ENCODE measurements at regions not wholly inside any gene's neighbourhood (a gene's known extent, or its start where the extent isn't known, plus 50 kb on each side); places are given as distances from the start of the nearest gene placed in this dataset.

- peaks cover 0 to 12% (median 10%) of the 10 kb centered on the region in 4 donors for H3K4me1 ChIP-seq
- TF ChIP-seq, protein P1, sequence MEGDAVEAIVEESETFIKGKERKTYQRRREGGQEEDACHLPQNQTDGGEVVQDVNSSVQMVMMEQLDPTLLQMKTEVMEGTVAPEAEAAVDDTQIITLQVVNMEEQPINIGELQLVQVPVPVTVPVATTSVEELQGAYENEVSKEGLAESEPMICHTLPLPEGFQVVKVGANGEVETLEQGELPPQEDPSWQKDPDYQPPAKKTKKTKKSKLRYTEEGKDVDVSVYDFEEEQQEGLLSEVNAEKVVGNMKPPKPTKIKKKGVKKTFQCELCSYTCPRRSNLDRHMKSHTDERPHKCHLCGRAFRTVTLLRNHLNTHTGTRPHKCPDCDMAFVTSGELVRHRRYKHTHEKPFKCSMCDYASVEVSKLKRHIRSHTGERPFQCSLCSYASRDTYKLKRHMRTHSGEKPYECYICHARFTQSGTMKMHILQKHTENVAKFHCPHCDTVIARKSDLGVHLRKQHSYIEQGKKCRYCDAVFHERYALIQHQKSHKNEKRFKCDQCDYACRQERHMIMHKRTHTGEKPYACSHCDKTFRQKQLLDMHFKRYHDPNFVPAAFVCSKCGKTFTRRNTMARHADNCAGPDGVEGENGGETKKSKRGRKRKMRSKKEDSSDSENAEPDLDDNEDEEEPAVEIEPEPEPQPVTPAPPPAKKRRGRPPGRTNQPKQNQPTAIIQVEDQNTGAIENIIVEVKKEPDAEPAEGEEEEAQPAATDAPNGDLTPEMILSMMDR (IDR thresholded peaks at IDR 0.05) = no peak
- TF ChIP-seq EP300 (IDR thresholded peaks at IDR 0.05) (no peak), POLR2AphosphoS5 (IDR thresholded peaks at IDR 0.05) (no peak), POLR2A (IDR thresholded peaks at IDR 0.05; ENCODE audit: low read depth) (no peak)
- no peak overlapping the region for H3K27ac ChIP-seq (replicated peaks in 1 of 4)
- no peaks in the 10 kb centered on the region for H3K27me3 ChIP-seq
- WGBS = 95% methylated on average over 1 of the region's 1 CpG
- no peaks in the 10 kb centered on the region for H3K36me3 ChIP-seq
- no peak for DNase-seq (ENCODE audit: extremely low spot score)
- H3K4me3 ChIP-seq = no peak overlapping the region
- no peaks in the 10 kb centered on the region for H3K9me3 ChIP-seq
- intact Hi-C loops (cut with DNase I) = no loop called here
Measured at GRCh38 chr7:121486590-121486989, 90.5 kb upstream of the FAM3C start.

DNA sequence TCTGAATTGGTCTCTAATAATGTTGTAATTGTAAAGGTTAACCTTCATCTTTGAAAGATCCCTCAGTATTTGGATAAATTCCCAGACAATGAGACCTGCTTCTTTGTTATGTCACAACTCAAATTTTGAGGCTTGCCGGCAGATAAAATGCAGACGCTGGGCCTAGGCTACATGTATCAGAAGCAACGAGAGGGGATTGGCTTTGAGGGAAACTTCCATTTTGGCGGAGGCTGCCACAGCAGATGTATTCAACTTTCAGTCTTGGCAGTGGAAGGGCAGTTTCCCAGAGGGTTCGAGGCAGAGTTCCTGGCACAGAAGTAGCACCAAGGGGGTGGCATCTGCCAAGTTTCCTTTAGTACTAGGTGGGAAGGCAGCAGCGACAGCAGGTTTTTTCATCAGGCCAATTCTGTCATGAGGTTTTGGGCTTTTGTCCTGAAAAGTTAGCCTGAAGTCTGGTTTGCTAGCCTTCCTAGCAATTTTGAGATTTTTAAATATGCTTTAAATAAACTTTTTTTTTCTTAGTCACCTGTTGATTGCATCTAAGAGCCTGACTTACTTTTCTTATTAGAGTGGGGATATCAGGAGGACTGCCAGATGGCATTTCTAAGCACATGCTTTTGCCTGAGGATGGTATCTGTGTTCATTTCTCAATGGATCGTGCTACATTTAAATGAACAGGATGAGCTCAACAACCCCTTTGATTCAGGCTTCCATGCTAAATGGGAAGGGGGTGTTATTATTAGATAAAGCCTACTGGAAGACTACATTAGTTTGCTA, 89.5 kb upstream of the FAM3C start:
- peak overlapping the region; percentile 17 to 47 (median 34) for H3K27ac ChIP-seq (replicated peaks in 1 of 4)
- no peaks in the 10 kb centered on the region for H3K36me3 ChIP-seq
- no peaks in the 10 kb centered on the region for H3K27me3 ChIP-seq
- TF ChIP-seq, protein P1 (IDR thresholded peaks at IDR 0.05) = no peak
- TF ChIP-seq EP300 (IDR thresholded peaks at IDR 0.05) = no peak
- no peak for TF ChIP-seq POLR2AphosphoS5 (IDR thresholded peaks at IDR 0.05)
- TF ChIP-seq POLR2A (IDR thresholded peaks at IDR 0.05; ENCODE audit: low read depth) = no peak
- no peak for DNase-seq (ENCODE audit: extremely low spot score)
- no peak overlapping the region for H3K4me3 ChIP-seq
- WGBS = 45% methylated on average over 7 of the region's 7 CpGs
- no peaks in the 10 kb centered on the region for H3K9me3 ChIP-seq
- intact Hi-C loops (cut with DNase I) = no loop called here
- peaks cover 0 to 12% (median 11%) of the 10 kb centered on the region in 4 donors for H3K4me1 ChIP-seq

DNA sequence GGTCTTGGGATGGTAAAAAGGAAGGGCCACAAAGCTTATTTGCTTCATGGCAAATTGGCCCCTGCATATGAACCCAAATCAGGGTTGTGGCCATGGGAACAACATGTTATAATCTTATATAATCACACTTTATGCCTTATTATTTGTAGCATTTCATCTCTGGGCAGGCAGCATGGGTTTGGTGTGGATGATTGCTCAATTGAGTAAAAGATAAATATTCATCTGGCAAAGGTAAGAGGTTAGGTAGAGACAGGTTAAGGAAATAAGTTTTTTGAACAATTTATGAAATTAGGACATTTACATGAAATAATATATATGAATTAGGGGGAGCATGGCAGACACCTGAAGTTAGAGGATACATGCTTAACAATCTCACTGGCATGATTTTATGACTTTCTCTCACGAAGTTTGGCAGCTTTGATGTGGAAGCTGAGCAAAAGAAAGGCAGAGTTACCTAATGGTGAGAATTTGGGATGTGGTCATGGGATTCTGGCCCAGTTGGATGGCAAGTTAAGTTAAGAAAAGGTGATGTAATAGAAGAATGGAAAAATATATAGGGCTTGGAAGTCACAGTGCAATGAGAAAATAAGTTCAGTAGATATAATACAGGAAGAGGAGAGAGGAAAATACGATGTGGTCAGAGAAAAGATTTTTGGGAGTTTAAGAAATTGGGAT, 88.1 kb upstream of the FAM3C start:
- H3K36me3 ChIP-seq = no peaks in the 10 kb centered on the region
- no peak overlapping the region for H3K27ac ChIP-seq (replicated peaks in 1 of 4)
- intact Hi-C loops (cut with DNase I) = no loop called here
- TF ChIP-seq POLR2A (IDR thresholded peaks at IDR 0.05; ENCODE audit: low read depth) (no peak), EP300 (IDR thresholded peaks at IDR 0.05) (no peak), POLR2AphosphoS5 (IDR thresholded peaks at IDR 0.05) (no peak)
- TF ChIP-seq, protein P1 (IDR thresholded peaks at IDR 0.05) = no peak
- no peak for DNase-seq (ENCODE audit: extremely low spot score)
- peaks cover 0 to 12% (median 12%) of the 10 kb centered on the region in 4 donors for H3K4me1 ChIP-seq
- WGBS = 87% methylated on average over 2 of the region's 2 CpGs
- H3K4me3 ChIP-seq = no peak overlapping the region
- no peaks in the 10 kb centered on the region for H3K9me3 ChIP-seq
- no peaks in the 10 kb centered on the region for H3K27me3 ChIP-seq

GRCh38 chr7:121480566-121481335, 84.6 kb upstream of the FAM3C start:
- no peaks in the 10 kb centered on the region for H3K9me3 ChIP-seq
- TF ChIP-seq EP300 (IDR thresholded peaks at IDR 0.05) (no peak), POLR2A (IDR thresholded peaks at IDR 0.05; ENCODE audit: low read depth) (no peak), POLR2AphosphoS5 (IDR thresholded peaks at IDR 0.05) (no peak)
- TF ChIP-seq, protein P1 (IDR thresholded peaks at IDR 0.05) = no peak
- H3K4me3 ChIP-seq = no peak overlapping the region
- no peaks in the 10 kb centered on the region for H3K36me3 ChIP-seq
- DNase-seq (ENCODE audit: extremely low spot score) = no peak
- no peak overlapping the region for H3K27ac ChIP-seq (replicated peaks in 1 of 4)
- H3K27me3 ChIP-seq = no peaks in the 10 kb centered on the region
- 65% methylated on average over 6 of the region's 6 CpGs for WGBS
- H3K4me1 ChIP-seq = peaks cover 0 to 8% (median 6%) of the 10 kb centered on the region in 4 donors
- intact Hi-C loops (cut with DNase I) = no loop called here

All from esophagus muscularis mucosa (tissue), 4 donors.